Neural cell (in vitro differentiated cells): ENCODE measurements at regions not wholly inside any gene's neighbourhood (a gene's known extent, or its start where the extent isn't known, plus 50 kb on each side); places are given as distances from the start of the nearest gene placed in this dataset.

Experiments
- CTCF ChIP-seq: fragments of 450-650 bp; IDR thresholded peaks from 2 replicates; pipeline ENCODE4 v1.5.1; 2014; ENCODE audit warnings: antibody characterized with exemption, mild to moderate bottlenecking, moderate library complexity; ENCODE audit not compliant: poor library complexity, severe bottlenecking
- EP300 ChIP-seq: fragments of 450-650 bp; conservative IDR thresholded peaks from 2 replicates; pipeline ENCODE4 v1.6.1; 2014; ENCODE audit warnings: antibody characterized with exemption, mild to moderate bottlenecking, moderate library complexity; ENCODE audit not compliant: poor library complexity, severe bottlenecking
- EZH2 ChIP-seq: fragments of 200-600, 300-800 bp; shearing (Covaris generic), sonication (generic); IDR thresholded peaks from 2 replicates; pipeline ENCODE4 v1.6.1; 2014; ENCODE audit warnings: antibody characterized with exemption, low read length, borderline replicate concordance, mild to moderate bottlenecking; ENCODE audit not compliant: insufficient read depth, poor library complexity, severe bottlenecking
- MXI1 ChIP-seq: fragments of 450-650 bp; conservative IDR thresholded peaks from 2 replicates; pipeline ENCODE4 v1.6.1; 2014; ENCODE audit warnings: antibody characterized with exemption, mild to moderate bottlenecking; ENCODE audit not compliant: poor library complexity, severe bottlenecking
- POLR2AphosphoS5 ChIP-seq: IDR thresholded peaks from 2 replicates; pipeline ENCODE4 v1.6.1; 2012
- RAD21 ChIP-seq: fragments of 450-650 bp; conservative IDR thresholded peaks from 2 replicates; pipeline ENCODE4 v1.6.1; 2014; ENCODE audit warnings: antibody characterized with exemption, mild to moderate bottlenecking, moderate library complexity
- TF ChIP-seq, protein P1 (sequence below): IDR thresholded peaks from 2 replicates; pipeline ENCODE4 v1.6.1; 2012; ENCODE audit warnings: borderline replicate concordance

- TF ChIP-seq CTCF (no peak), EP300 (no peak), RAD21 (no peak), POLR2AphosphoS5 (no peak), EZH2 (no peak), MXI1 (no peak)
- TF ChIP-seq, protein P1, sequence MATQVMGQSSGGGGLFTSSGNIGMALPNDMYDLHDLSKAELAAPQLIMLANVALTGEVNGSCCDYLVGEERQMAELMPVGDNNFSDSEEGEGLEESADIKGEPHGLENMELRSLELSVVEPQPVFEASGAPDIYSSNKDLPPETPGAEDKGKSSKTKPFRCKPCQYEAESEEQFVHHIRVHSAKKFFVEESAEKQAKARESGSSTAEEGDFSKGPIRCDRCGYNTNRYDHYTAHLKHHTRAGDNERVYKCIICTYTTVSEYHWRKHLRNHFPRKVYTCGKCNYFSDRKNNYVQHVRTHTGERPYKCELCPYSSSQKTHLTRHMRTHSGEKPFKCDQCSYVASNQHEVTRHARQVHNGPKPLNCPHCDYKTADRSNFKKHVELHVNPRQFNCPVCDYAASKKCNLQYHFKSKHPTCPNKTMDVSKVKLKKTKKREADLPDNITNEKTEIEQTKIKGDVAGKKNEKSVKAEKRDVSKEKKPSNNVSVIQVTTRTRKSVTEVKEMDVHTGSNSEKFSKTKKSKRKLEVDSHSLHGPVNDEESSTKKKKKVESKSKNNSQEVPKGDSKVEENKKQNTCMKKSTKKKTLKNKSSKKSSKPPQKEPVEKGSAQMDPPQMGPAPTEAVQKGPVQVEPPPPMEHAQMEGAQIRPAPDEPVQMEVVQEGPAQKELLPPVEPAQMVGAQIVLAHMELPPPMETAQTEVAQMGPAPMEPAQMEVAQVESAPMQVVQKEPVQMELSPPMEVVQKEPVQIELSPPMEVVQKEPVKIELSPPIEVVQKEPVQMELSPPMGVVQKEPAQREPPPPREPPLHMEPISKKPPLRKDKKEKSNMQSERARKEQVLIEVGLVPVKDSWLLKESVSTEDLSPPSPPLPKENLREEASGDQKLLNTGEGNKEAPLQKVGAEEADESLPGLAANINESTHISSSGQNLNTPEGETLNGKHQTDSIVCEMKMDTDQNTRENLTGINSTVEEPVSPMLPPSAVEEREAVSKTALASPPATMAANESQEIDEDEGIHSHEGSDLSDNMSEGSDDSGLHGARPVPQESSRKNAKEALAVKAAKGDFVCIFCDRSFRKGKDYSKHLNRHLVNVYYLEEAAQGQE, result no peak
These were observed 1537.2 kb downstream of the UQCRFS1 start for GRCh38 chr19:27675771-27676170.
